ENCODE measurements at regions not wholly inside any gene's neighbourhood (a gene's known extent, or its start where the extent isn't known, plus 50 kb on each side); places are given as distances from the start of the nearest gene placed in this dataset. TPM values are rescaled to one million over a fixed set of nuclear protein-coding genes. Genes with fewer than 3 reads are reported as not detected.

- ChIA-PET CTCF (interaction anchor here (0.7 kb wide), 1 partner anchor 407 kb away, joined by 4 read pairs; no protein-coding TSS in a partner anchor), POLR2A (no interaction called here)
- no peaks in the 10 kb centered on the region for H3K27me3 Mint-ChIP-seq
- H3K4me1 Mint-ChIP-seq = peaks cover 34% of the 10 kb centered on the region
- peak overlapping the region; percentile 91 for H3K27ac Mint-ChIP-seq
- H3K9me3 Mint-ChIP-seq = peaks cover 5% of the 10 kb centered on the region
- no peaks in the 10 kb centered on the region for H3K36me3 Mint-ChIP-seq (ENCODE audit: low read depth)
- peak overlapping the region; percentile 32 for H3K4me3 Mint-ChIP-seq
- DNase-seq = peak; percentile 42
These were observed 49.7 kb upstream of the PTPN13 start for GRCh38 chr4:86544310-86544966.

Small RNA genes lying in the stretch of these regions (microRNA-seq; reads per million reads assigned to microRNA genes)
- not detected for gene MIR4452 (ENCODE audit: borderline microRNAs expressed, borderline replicate concordance)

Measured in activated CD4-positive, alpha-beta T cell treated with anti-CD3 and anti-CD28 coated beads, Interleukin-2, amount 10 ng/mL, durations not matched to agents 7 days and 5 days (primary cell).